Astrocyte (in vitro differentiated cells and primary cell): ENCODE measurements at regions not wholly inside any gene's neighbourhood (a gene's known extent, or its start where the extent isn't known, plus 50 kb on each side); places are given as distances from the start of the nearest gene placed in this dataset.

Source experiments
- EZH2 ChIP-seq: IDR thresholded peaks from 2 replicates; pipeline ENCODE4 v1.6.1; 2012; ENCODE audit warnings: mild to moderate bottlenecking, low read length, inconsistent platforms; ENCODE audit not compliant: insufficient read depth
- TF ChIP-seq, protein P1 (sequence below): IDR thresholded peaks from 2 replicates; pipeline ENCODE4 v1.5.1; 2011; ENCODE audit warnings: low read depth, mild to moderate bottlenecking, inconsistent platforms, low read length, moderate library complexity; ENCODE audit not compliant: insufficient read depth

DNA sequence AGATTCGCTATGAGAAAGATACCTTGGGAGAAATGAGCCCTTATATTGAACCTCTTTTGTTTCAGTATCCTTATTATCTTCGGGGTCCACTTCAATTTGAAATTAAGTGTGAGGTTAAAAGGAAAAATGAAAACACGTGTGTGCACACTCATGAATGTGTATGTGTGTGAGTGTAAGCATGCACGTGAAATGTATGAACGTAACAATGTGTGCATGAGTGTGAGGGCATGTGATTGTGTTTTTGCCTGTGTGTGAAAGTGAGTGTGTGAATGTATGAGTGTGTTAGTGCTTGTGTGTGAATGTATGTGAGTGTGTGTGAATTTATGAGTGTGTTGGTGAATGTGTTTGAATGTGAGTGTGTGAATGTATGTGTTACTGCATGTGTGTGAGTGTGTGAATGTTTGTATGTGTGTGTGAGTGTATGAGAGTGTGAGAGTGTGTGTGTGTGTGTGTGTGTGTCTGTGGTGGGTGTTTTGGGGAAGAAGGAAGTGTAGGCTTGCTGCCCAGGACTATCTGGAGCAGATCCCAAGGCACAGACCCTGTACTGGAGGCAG is 224.0 kb upstream of the CDH13 start:
- TF ChIP-seq EZH2 = no peak
- TF ChIP-seq, protein P1, sequence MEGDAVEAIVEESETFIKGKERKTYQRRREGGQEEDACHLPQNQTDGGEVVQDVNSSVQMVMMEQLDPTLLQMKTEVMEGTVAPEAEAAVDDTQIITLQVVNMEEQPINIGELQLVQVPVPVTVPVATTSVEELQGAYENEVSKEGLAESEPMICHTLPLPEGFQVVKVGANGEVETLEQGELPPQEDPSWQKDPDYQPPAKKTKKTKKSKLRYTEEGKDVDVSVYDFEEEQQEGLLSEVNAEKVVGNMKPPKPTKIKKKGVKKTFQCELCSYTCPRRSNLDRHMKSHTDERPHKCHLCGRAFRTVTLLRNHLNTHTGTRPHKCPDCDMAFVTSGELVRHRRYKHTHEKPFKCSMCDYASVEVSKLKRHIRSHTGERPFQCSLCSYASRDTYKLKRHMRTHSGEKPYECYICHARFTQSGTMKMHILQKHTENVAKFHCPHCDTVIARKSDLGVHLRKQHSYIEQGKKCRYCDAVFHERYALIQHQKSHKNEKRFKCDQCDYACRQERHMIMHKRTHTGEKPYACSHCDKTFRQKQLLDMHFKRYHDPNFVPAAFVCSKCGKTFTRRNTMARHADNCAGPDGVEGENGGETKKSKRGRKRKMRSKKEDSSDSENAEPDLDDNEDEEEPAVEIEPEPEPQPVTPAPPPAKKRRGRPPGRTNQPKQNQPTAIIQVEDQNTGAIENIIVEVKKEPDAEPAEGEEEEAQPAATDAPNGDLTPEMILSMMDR = no peak
